ENCODE measurements at regions not wholly inside any gene's neighbourhood (a gene's known extent, or its start where the extent isn't known, plus 50 kb on each side); places are given as distances from the start of the nearest gene placed in this dataset.

DNA sequence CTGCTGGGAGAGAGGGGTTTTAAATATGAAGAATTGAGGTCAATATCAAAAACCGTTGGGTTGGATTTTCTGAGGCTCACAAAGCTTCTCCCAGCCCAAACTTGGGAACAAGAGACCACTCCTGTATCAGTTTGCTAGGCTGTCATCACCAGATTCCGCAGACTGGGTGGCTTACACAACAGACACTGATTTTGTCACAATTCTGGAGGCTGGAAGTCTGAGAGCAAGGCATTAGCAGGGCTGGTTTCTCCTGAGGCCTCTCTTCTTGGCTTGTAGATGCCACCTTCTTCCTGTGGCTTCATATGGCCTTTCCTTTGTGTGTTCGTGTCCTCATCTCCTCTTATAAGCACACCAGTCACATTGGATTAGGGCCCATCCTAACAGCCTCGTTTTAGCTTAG, 122.9 kb upstream of the COPS8 start:
- Mint-ChIP-seq H3K27me3 (no peaks in the 10 kb centered on the region), H3K4me3 (no peak overlapping the region), H3K4me1 (peaks cover 0 to 10% (median 5%) of the 10 kb centered on the region in 4 donors), H3K36me3 (no peaks in the 10 kb centered on the region), H3K9me3 (peaks cover 0 to 3% (median 0%) of the 10 kb centered on the region in 7 donors), H3K27ac (no peak overlapping the region)
- DNase-seq = no peak
- no peaks in the 10 kb centered on the region for H3K4me1 ChIP-seq (ENCODE audit: control insufficient read depth, insufficient read depth, low read length, poor library complexity, severe bottlenecking)
- ATAC-seq (ENCODE audit: low read depth in 2 of 2) = no peak
- no peaks in the 10 kb centered on the region for H3K36me3 ChIP-seq (ENCODE audit: control insufficient read depth, insufficient read depth, low read length)
- no peaks in the 10 kb centered on the region for H3K27me3 ChIP-seq (ENCODE audit: control insufficient read depth, insufficient read depth, low read length)
- no peak overlapping the region for H3K4me3 ChIP-seq (ENCODE audit: low read depth, low read length)
- no peak overlapping the region for H3K27ac ChIP-seq (ENCODE audit: insufficient read depth, low read length, poor library complexity, severe bottlenecking)
- H3K9me3 ChIP-seq (ENCODE audit: control insufficient read depth in 2 of 2, low read length in 2 of 2) = no peaks in the 10 kb centered on the region

DNA sequence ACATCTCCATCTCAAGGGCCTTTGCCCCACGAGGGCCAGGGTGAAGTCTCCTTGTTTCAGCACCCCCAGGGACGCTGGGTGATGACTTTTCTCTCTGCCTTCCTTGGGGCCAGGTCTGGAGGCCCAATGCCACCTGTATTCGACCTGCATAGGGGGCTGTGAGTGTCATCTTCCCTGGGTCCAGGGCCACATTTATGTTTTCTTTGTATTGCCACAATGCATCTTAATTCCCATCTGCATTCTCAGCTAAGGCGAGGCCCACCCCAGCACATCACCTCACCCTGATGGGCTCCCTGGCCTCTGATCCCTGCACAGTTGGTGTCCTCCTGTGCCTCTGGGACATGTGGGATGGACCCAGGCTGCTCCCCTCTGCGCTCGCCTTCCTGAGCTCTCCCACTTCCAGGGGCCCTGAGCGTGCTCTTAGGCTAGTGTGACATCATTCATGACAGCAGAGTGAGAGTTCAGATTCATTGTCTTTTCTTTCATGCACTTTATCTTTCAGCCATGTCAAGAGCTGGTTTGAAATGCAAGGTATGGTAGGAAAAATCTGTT, 122.0 kb upstream of the COPS8 start:
- H3K4me3 ChIP-seq (ENCODE audit: low read depth, low read length) = no peak overlapping the region
- H3K4me1 ChIP-seq (ENCODE audit: control insufficient read depth, insufficient read depth, low read length, poor library complexity, severe bottlenecking) = no peaks in the 10 kb centered on the region
- Mint-ChIP-seq H3K27ac (no peak overlapping the region), H3K36me3 (no peaks in the 10 kb centered on the region), H3K9me3 (peaks cover 0 to 3% (median 0%) of the 10 kb centered on the region in 7 donors), H3K27me3 (no peaks in the 10 kb centered on the region), H3K4me1 (peaks cover 0 to 12% (median 7%) of the 10 kb centered on the region in 4 donors), H3K4me3 (no peak overlapping the region)
- H3K9me3 ChIP-seq (ENCODE audit: control insufficient read depth in 2 of 2, low read length in 2 of 2) = no peaks in the 10 kb centered on the region
- ATAC-seq (ENCODE audit: low read depth in 2 of 2) = no peak
- H3K27ac ChIP-seq (ENCODE audit: insufficient read depth, low read length, poor library complexity, severe bottlenecking) = no peak overlapping the region
- no peak for DNase-seq
- no peaks in the 10 kb centered on the region for H3K36me3 ChIP-seq (ENCODE audit: control insufficient read depth, insufficient read depth, low read length)
- H3K27me3 ChIP-seq (ENCODE audit: control insufficient read depth, insufficient read depth, low read length) = no peaks in the 10 kb centered on the region

- H3K4me1 Mint-ChIP-seq = peaks cover 0 to 18% (median 9%) of the 10 kb centered on the region in 4 donors
- no peak overlapping the region for H3K4me3 Mint-ChIP-seq
- Histone ChIP-seq H3K27ac (ENCODE audit: insufficient read depth, low read length, poor library complexity, severe bottlenecking) (no peak overlapping the region), H3K36me3 (ENCODE audit: control insufficient read depth, insufficient read depth, low read length) (no peaks in the 10 kb centered on the region), H3K27me3 (ENCODE audit: control insufficient read depth, insufficient read depth, low read length) (no peaks in the 10 kb centered on the region), H3K9me3 (ENCODE audit: control insufficient read depth in 2 of 2, low read length in 2 of 2) (no peaks in the 10 kb centered on the region), H3K4me1 (ENCODE audit: control insufficient read depth, insufficient read depth, low read length, poor library complexity, severe bottlenecking) (no peaks in the 10 kb centered on the region), H3K4me3 (ENCODE audit: low read depth, low read length) (no peak overlapping the region)
- no peaks in the 10 kb centered on the region for H3K27me3 Mint-ChIP-seq
- no peaks in the 10 kb centered on the region for H3K36me3 Mint-ChIP-seq
- no peak for DNase-seq
- ATAC-seq (ENCODE audit: low read depth in 2 of 2) = no peak
- no peak overlapping the region for H3K27ac Mint-ChIP-seq
- H3K9me3 Mint-ChIP-seq = peaks cover 0 to 3% (median 0%) of the 10 kb centered on the region in 7 donors
Observed at GRCh38 chr2:236964291-236964690, 121.4 kb upstream of the COPS8 start.

- Mint-ChIP-seq H3K36me3 (no peaks in the 10 kb centered on the region), H3K4me3 (no peak overlapping the region), H3K4me1 (peaks cover 0 to 27% (median 17%) of the 10 kb centered on the region in 4 donors), H3K27ac (no peak overlapping the region), H3K27me3 (peaks cover 9% of the 10 kb centered on the region), H3K9me3 (peaks cover 0 to 3% (median 0%) of the 10 kb centered on the region in 7 donors)
- Histone ChIP-seq H3K4me1 (ENCODE audit: control insufficient read depth, insufficient read depth, low read length, poor library complexity, severe bottlenecking) (no peaks in the 10 kb centered on the region), H3K27ac (ENCODE audit: insufficient read depth, low read length, poor library complexity, severe bottlenecking) (no peak overlapping the region), H3K27me3 (ENCODE audit: control insufficient read depth, insufficient read depth, low read length) (no peaks in the 10 kb centered on the region), H3K9me3 (ENCODE audit: control insufficient read depth in 2 of 2, low read length in 2 of 2) (no peaks in the 10 kb centered on the region), H3K4me3 (ENCODE audit: low read depth, low read length) (no peak overlapping the region), H3K36me3 (ENCODE audit: control insufficient read depth, insufficient read depth, low read length) (no peaks in the 10 kb centered on the region)
- no peak for DNase-seq
- no peak for ATAC-seq (ENCODE audit: low read depth in 2 of 2)
Observed at GRCh38 chr2:236965021-236965840, 120.5 kb upstream of the COPS8 start.

GRCh38 chr2:236965841-236966096, 119.9 kb upstream of the COPS8 start:
- Histone ChIP-seq H3K4me3 (ENCODE audit: low read depth, low read length) (no peak overlapping the region), H3K27ac (ENCODE audit: insufficient read depth, low read length, poor library complexity, severe bottlenecking) (no peak overlapping the region), H3K9me3 (ENCODE audit: control insufficient read depth in 2 of 2, low read length in 2 of 2) (no peaks in the 10 kb centered on the region), H3K4me1 (ENCODE audit: control insufficient read depth, insufficient read depth, low read length, poor library complexity, severe bottlenecking) (no peaks in the 10 kb centered on the region), H3K27me3 (ENCODE audit: control insufficient read depth, insufficient read depth, low read length) (no peaks in the 10 kb centered on the region), H3K36me3 (ENCODE audit: control insufficient read depth, insufficient read depth, low read length) (no peaks in the 10 kb centered on the region)
- Mint-ChIP-seq H3K4me1 (peaks cover 0 to 27% (median 17%) of the 10 kb centered on the region in 4 donors), H3K36me3 (no peaks in the 10 kb centered on the region), H3K27me3 (peaks cover 12% of the 10 kb centered on the region), H3K4me3 (no peak overlapping the region), H3K9me3 (peaks cover 0 to 3% (median 0%) of the 10 kb centered on the region in 7 donors), H3K27ac (no peak overlapping the region)
- no peak for ATAC-seq (ENCODE audit: low read depth in 2 of 2)
- no peak for DNase-seq

GRCh38 chr2:236967499-236967783, 118.2 kb upstream of the COPS8 start:
- Histone ChIP-seq H3K36me3 (ENCODE audit: control insufficient read depth, insufficient read depth, low read length) (no peaks in the 10 kb centered on the region), H3K4me1 (ENCODE audit: control insufficient read depth, insufficient read depth, low read length, poor library complexity, severe bottlenecking) (no peaks in the 10 kb centered on the region), H3K27me3 (ENCODE audit: control insufficient read depth, insufficient read depth, low read length) (no peaks in the 10 kb centered on the region), H3K4me3 (ENCODE audit: low read depth, low read length) (no peak overlapping the region), H3K9me3 (ENCODE audit: control insufficient read depth in 2 of 2, low read length in 2 of 2) (no peaks in the 10 kb centered on the region), H3K27ac (ENCODE audit: insufficient read depth, low read length, poor library complexity, severe bottlenecking) (no peak overlapping the region)
- H3K36me3 Mint-ChIP-seq = no peaks in the 10 kb centered on the region
- H3K27ac Mint-ChIP-seq = no peak overlapping the region
- H3K4me3 Mint-ChIP-seq = no peak overlapping the region
- DNase-seq (no peak), ATAC-seq (ENCODE audit: low read depth in 2 of 2) (no peak)
- H3K27me3 Mint-ChIP-seq = peaks cover 17% of the 10 kb centered on the region
- H3K4me1 Mint-ChIP-seq = peaks cover 0 to 27% (median 17%) of the 10 kb centered on the region in 4 donors
- peaks cover 0 to 2% (median 0%) of the 10 kb centered on the region in 7 donors for H3K9me3 Mint-ChIP-seq

DNA sequence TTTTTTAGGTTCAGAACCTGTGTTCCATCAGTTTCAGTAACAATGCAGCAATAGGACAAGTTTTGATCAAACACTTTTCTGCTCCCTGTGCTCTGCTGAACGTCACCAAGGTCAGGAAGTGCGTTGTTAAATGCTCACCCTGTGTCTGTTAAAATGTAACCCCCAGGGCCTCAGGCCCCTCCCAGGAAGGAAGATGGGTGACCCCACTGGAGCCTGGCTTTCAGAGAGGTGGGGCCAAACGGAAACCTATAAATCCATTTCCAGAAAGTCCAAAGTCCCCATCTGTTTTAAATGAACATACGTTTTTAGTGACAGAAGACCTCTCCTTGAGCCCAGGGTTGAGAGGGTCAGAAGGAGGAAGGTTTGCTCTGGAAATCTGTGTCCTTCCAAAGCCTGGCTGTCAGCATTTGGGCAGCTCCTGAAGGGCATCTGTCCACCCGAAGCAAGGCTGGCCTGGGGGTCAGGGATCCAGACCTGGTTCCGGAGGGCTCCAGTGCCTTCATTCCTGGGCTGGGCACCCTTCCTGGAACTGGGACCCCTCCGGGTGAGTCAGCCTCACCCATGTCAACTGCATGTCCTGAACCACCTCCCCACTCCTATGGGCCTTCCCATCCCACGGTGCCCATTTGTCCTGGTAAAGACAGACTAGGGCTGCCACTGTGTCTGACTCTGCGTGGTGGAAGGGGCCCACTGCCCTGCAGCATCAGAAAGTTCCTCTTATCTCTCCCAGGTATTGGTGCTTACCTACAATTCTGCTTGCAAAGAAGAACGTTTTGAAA, 117.4 kb upstream of the COPS8 start:
- peak in 1 of 3 donors; percentile 19 for DNase-seq
- Mint-ChIP-seq H3K27me3 (peaks cover 25% of the 10 kb centered on the region), H3K36me3 (no peaks in the 10 kb centered on the region), H3K4me1 (peaks cover 0 to 27% (median 17%) of the 10 kb centered on the region in 4 donors), H3K4me3 (no peak overlapping the region), H3K9me3 (no peaks in the 10 kb centered on the region), H3K27ac (no peak overlapping the region)
- Histone ChIP-seq H3K27me3 (ENCODE audit: control insufficient read depth, insufficient read depth, low read length) (no peaks in the 10 kb centered on the region), H3K4me1 (ENCODE audit: control insufficient read depth, insufficient read depth, low read length, poor library complexity, severe bottlenecking) (no peaks in the 10 kb centered on the region), H3K27ac (ENCODE audit: insufficient read depth, low read length, poor library complexity, severe bottlenecking) (no peak overlapping the region), H3K36me3 (ENCODE audit: control insufficient read depth, insufficient read depth, low read length) (no peaks in the 10 kb centered on the region), H3K9me3 (ENCODE audit: control insufficient read depth in 2 of 2, low read length in 2 of 2) (no peaks in the 10 kb centered on the region), H3K4me3 (ENCODE audit: low read depth, low read length) (no peak overlapping the region)
- peak in 1 of 2 donors; percentile 17 for ATAC-seq (ENCODE audit: low read depth in 2 of 2)

Measured in CD4-positive, CD25-positive, alpha-beta regulatory T cell (primary cell).